B cell (primary cell): ENCODE measurements at regions not wholly inside any gene's neighbourhood (a gene's known extent, or its start where the extent isn't known, plus 50 kb on each side); places are given as distances from the start of the nearest gene placed in this dataset.

Experiments used
- ATAC-seq: fragments of 200-7000 bp; cut with Tn5 transposase; one replicate; pipeline ENCODE4 v1.10.0; 2021; ENCODE audit warnings: low read depth, mild to moderate bottlenecking, moderate number of reproducible peaks, moderate library complexity
- CTCF ChIA-PET: fragments of 350-600 bp; sonication (Branson Sonifier 250); formaldehyde crosslinking; loops from one replicate; lab custom pipeline; 2021; ENCODE audit warnings: antibody characterized with exemption, inconsistent platforms; lab: Charles Lee
- POLR2A ChIA-PET: fragments of 350-600 bp; sonication (Branson Sonifier 250); formaldehyde crosslinking; loops from one replicate; lab custom pipeline; 2021; ENCODE audit warnings: antibody characterized with exemption; lab: Charles Lee
- DNase-seq: peaks from one replicate; pipeline ENCODE4 v3.0.0; 2013
- H2AFZ ChIP-seq: 2 replicates; pipeline ENCODE4 v1.6.1; 2012; ENCODE audit warnings: mild to moderate bottlenecking, low read depth, low read length; ENCODE audit not compliant: insufficient read depth, poor library complexity, severe bottlenecking
- H3K27ac ChIP-seq, 2 donors: 1 replicate in 1 of 2; 2 replicates in 1 of 2; pipeline ENCODE4 v1.5.1; 2012 to 2013; ENCODE audit warnings: low read length in 2 of 2, mild to moderate bottlenecking in 2 of 2, moderate library complexity in 1 of 2
- H3K27me3 ChIP-seq, 4 experiments: fragments of 200-600 bp in 1 of 4; sonication (generic) in 1 of 4; replicated peaks in 1 of 4; 1 replicate in 2 of 4; 2 replicates in 2 of 4; pipeline versions ENCODE4 v1.6.1 to v1.7.0; 2013 to 2016; ENCODE audit warnings: low read length in 3 of 4, mild to moderate bottlenecking in 2 of 4, mixed read lengths in 1 of 4, moderate library complexity in 1 of 4; ENCODE audit not compliant: insufficient read depth in 4 of 4, control insufficient read depth in 3 of 4; ENCODE audit errors: control extremely low read depth in 1 of 4
- H3K36me3 ChIP-seq, 2 experiments: replicated peaks in 1 of 2; 1 replicate in 1 of 2; 2 replicates in 1 of 2; pipeline versions ENCODE4 v1.6.1 to v1.7.1; 2013; ENCODE audit warnings: low read length in 1 of 2; ENCODE audit not compliant: insufficient read depth in 2 of 2, control insufficient read depth in 1 of 2; ENCODE audit errors: control extremely low read depth in 1 of 2, extremely low read depth in 1 of 2
- H3K4me1 ChIP-seq, 2 donors: fragments of 200-600 bp in 1 of 2; sonication (generic) in 1 of 2; 1 replicate in 1 of 2; 2 replicates in 1 of 2; pipeline versions ENCODE4 v1.5.1 to v1.6.1; 2013 to 2017; ENCODE audit warnings: low read length in 2 of 2; ENCODE audit not compliant: control insufficient read depth in 2 of 2, insufficient read depth in 2 of 2
- H3K4me2 ChIP-seq: replicated peaks from 2 replicates; pipeline ENCODE3; 2012; ENCODE audit warnings: mild to moderate bottlenecking, low read depth, low read length; ENCODE audit not compliant: poor library complexity, severe bottlenecking
- H3K4me3 ChIP-seq, 5 experiments: fragments of 200-600 bp in 1 of 5; sonication (generic) in 1 of 5; 1 replicate in 3 of 5; 2 replicates in 2 of 5; pipeline versions ENCODE4 v1.5.1 to v1.7.0; 2011 to 2016; ENCODE audit warnings: low read length in 4 of 5, mild to moderate bottlenecking in 4 of 5, low read depth in 2 of 5, control low read depth in 1 of 5, moderate library complexity in 1 of 5; ENCODE audit not compliant: insufficient read depth in 1 of 5; ENCODE audit errors: control extremely low read depth in 1 of 5, extremely low read depth in 1 of 5
- H3K79me2 ChIP-seq: fragments of 200-600 bp; sonication (generic); one replicate; pipeline ENCODE4 v1.6.0; 2016; ENCODE audit warnings: low read length; ENCODE audit not compliant: control insufficient read depth, insufficient read depth
- H3K9ac ChIP-seq: fragments of 200-600 bp; sonication (generic); 2 replicates; pipeline ENCODE4 v1.6.1; 2017; ENCODE audit warnings: mild to moderate bottlenecking, low read length, moderate library complexity
- H3K9me3 ChIP-seq, 3 donors: one replicate each; pipeline versions ENCODE4 v1.6.1 to v1.7.1; 2013; ENCODE audit warnings: low read length in 2 of 3; ENCODE audit not compliant: control insufficient read depth in 2 of 3, insufficient read depth in 1 of 3; ENCODE audit errors: control extremely low read depth in 1 of 3
- H4K20me1 ChIP-seq: 2 replicates; pipeline ENCODE4 v1.6.0; 2012; ENCODE audit warnings: mild to moderate bottlenecking, low read length; ENCODE audit not compliant: insufficient read depth, control insufficient read depth, poor library complexity, severe bottlenecking
- H3K27ac Mint-ChIP-seq: one replicate; pipeline ENCODE4 v1.8.0; 2021; ENCODE audit warnings: mixed read lengths
- H3K27me3 Mint-ChIP-seq: one replicate; pipeline ENCODE4 v1.8.0; 2021; ENCODE audit warnings: mixed read lengths
- H3K4me1 Mint-ChIP-seq: one replicate; pipeline ENCODE4 v1.8.0; 2021; ENCODE audit warnings: mixed read lengths
- H3K4me3 Mint-ChIP-seq: one replicate; pipeline ENCODE4 v1.8.0; 2021; ENCODE audit warnings: mixed read lengths
- H3K9me3 Mint-ChIP-seq: one replicate; pipeline ENCODE4 v1.8.0; 2022; ENCODE audit warnings: mixed read lengths; ENCODE audit not compliant: insufficient read depth
- EZH2 ChIP-seq: IDR thresholded peaks from 2 replicates; pipeline ENCODE4 v1.6.1; 2012; ENCODE audit warnings: borderline replicate concordance, low read depth, mild to moderate bottlenecking, moderate library complexity, low read length; ENCODE audit not compliant: insufficient read depth, poor library complexity, severe bottlenecking
- WGBS: methylation state at CpG from one replicate; pipeline ENCODE4 v1.1.5; 2013; ENCODE audit warnings: missing lambda C conversion rate; ENCODE audit not compliant: insufficient coverage; 5-methylcytosine and 5-hydroxymethylcytosine counted together
- intact Hi-C: fragments of 100-400 bp; cut with micrococcal nuclease; formaldehyde crosslinking; loops from one replicate; pipeline ENCODE4 v1.10.0; 2022
- TF ChIP-seq, protein P1 (sequence below): fragments of 200-600 bp; IDR thresholded peaks from one replicate; pipeline ENCODE4 v1.8.0; 2022; ENCODE audit warnings: antibody characterized with exemption, mild to moderate bottlenecking

GRCh38 chr3:107894998-107895397, 195.8 kb downstream of the CD47 start:
- H3K27me3 Mint-ChIP-seq: peaks cover 35% of the 10 kb centered on the region
- POLR2A ChIA-PET: no interaction called here

GRCh38 chr3:107892955-107893624, 197.7 kb downstream of the CD47 start:
- H3K27ac ChIP-seq: no peak overlapping the region
- Mint-ChIP-seq H3K4me3 (no peak overlapping the region), H3K9me3 (peaks cover 7% of the 10 kb centered on the region), H3K27ac (no peak overlapping the region), H3K4me1 (no peaks in the 10 kb centered on the region), H3K27me3 (peaks cover 43% of the 10 kb centered on the region)
- no peaks in the 10 kb centered on the region for H3K4me1 ChIP-seq
- CTCF ChIA-PET: interaction anchor here (0.6 kb wide), 1 partner anchor 35 kb away, joined by 4 read pairs; no protein-coding TSS in a partner anchor
- POLR2A ChIA-PET: no interaction called here
- 91% methylated on average over 5 of the region's 7 CpGs for WGBS
- H3K36me3 ChIP-seq: no peaks in the 10 kb centered on the region
- ATAC-seq (no peak), DNase-seq (no peak)
- no peaks in the 10 kb centered on the region for H4K20me1 ChIP-seq
- H3K4me3 ChIP-seq: no peak overlapping the region
- H3K9ac ChIP-seq: no peak overlapping the region
- peaks cover 0 to 13% (median 7%) of the 10 kb centered on the region in 4 experiments for H3K27me3 ChIP-seq
- H3K79me2 ChIP-seq: no peaks in the 10 kb centered on the region
- H2AFZ ChIP-seq: no peak overlapping the region
- TF ChIP-seq EZH2: no peak
- H3K4me2 ChIP-seq: no peak overlapping the region
- intact Hi-C loops: no loop called here
- H3K9me3 ChIP-seq: peaks cover 0 to 7% (median 0%) of the 10 kb centered on the region in 3 donors

More at GRCh38 chr3:107894998-107895397, 195.8 kb downstream of the CD47 start:
- H3K79me2 ChIP-seq: no peaks in the 10 kb centered on the region
- no CpG with 5 or more reads among the region's 4 CpGs for WGBS
- H3K9me3 ChIP-seq: no peaks in the 10 kb centered on the region
- no peaks in the 10 kb centered on the region for H4K20me1 ChIP-seq
- no peak overlapping the region for H3K27ac ChIP-seq
- intact Hi-C loops: no loop called here
- no peak overlapping the region for H3K9ac ChIP-seq
- CTCF ChIA-PET: interaction anchor here (0.8 to 1.0 kb wide), 3 partner anchors 33 to 84 kb away, joined by 3 read pairs; no protein-coding TSS in a partner anchor
- TF ChIP-seq EZH2: no peak
- TF ChIP-seq, protein P1, sequence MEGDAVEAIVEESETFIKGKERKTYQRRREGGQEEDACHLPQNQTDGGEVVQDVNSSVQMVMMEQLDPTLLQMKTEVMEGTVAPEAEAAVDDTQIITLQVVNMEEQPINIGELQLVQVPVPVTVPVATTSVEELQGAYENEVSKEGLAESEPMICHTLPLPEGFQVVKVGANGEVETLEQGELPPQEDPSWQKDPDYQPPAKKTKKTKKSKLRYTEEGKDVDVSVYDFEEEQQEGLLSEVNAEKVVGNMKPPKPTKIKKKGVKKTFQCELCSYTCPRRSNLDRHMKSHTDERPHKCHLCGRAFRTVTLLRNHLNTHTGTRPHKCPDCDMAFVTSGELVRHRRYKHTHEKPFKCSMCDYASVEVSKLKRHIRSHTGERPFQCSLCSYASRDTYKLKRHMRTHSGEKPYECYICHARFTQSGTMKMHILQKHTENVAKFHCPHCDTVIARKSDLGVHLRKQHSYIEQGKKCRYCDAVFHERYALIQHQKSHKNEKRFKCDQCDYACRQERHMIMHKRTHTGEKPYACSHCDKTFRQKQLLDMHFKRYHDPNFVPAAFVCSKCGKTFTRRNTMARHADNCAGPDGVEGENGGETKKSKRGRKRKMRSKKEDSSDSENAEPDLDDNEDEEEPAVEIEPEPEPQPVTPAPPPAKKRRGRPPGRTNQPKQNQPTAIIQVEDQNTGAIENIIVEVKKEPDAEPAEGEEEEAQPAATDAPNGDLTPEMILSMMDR: no peak
- H3K27ac Mint-ChIP-seq: no peak overlapping the region
- H3K36me3 ChIP-seq: no peaks in the 10 kb centered on the region
- H3K4me2 ChIP-seq: no peak overlapping the region
- H3K27me3 ChIP-seq: peaks cover 0 to 10% (median 6%) of the 10 kb centered on the region in 4 experiments
- no peaks in the 10 kb centered on the region for H3K4me1 Mint-ChIP-seq
- DNase-seq: no peak
- ATAC-seq: no peak
- H2AFZ ChIP-seq: no peak overlapping the region
- H3K4me1 ChIP-seq: no peaks in the 10 kb centered on the region
- H3K9me3 Mint-ChIP-seq: no peaks in the 10 kb centered on the region
- no peak overlapping the region for H3K4me3 ChIP-seq
- H3K4me3 Mint-ChIP-seq: no peak overlapping the region
